GM23338 (cell line): ENCODE measurements at regions not wholly inside any gene's neighbourhood (a gene's known extent, or its start where the extent isn't known, plus 50 kb on each side); places are given as distances from the start of the nearest gene placed in this dataset.

Experiments used
- ATAC-seq: fragments of 200-7000 bp; cut with Tn5 transposase; 3 replicates; pipeline ENCODE4 v1.9.1; 2020
- DNase-seq: peaks from one replicate; pipeline ENCODE4 v3.0.0-alpha.2; 2015; ENCODE audit warnings: low spot score
- H2AFZ ChIP-seq: fragments of 200-600 bp; sonication (generic); 2 replicates; pipeline ENCODE4 v1.8.0; 2016; ENCODE audit warnings: antibody characterized with exemption, mild to moderate bottlenecking, moderate library complexity
- H3F3A ChIP-seq: fragments of 200-600 bp; sonication (generic); replicated peaks from 2 replicates; pipeline ENCODE4 v1.8.0; 2017; ENCODE audit warnings: antibody characterized with exemption, mixed run types, low read depth
- H3K27ac ChIP-seq: fragments of 200-600 bp; sonication (generic); 2 replicates; pipeline ENCODE4 v1.6.1; 2016; ENCODE audit warnings: low read depth
- H3K27me3 ChIP-seq: fragments of 200-600 bp; sonication (generic); 2 replicates; pipeline ENCODE4 v1.8.0; 2016; ENCODE audit warnings: mild to moderate bottlenecking, mixed run types, moderate library complexity; ENCODE audit not compliant: insufficient read depth
- H3K36me3 ChIP-seq: fragments of 200-600 bp; sonication (generic); 2 replicates; pipeline ENCODE4 v1.8.0; 2016; ENCODE audit warnings: mild to moderate bottlenecking; ENCODE audit not compliant: insufficient read depth
- H3K4me1 ChIP-seq: fragments of 200-600 bp; sonication (generic); 2 replicates; pipeline ENCODE4 v1.8.0; 2016; ENCODE audit warnings: mild to moderate bottlenecking, moderate library complexity; ENCODE audit not compliant: insufficient read depth
- H3K4me2 ChIP-seq: fragments of 200-600 bp; sonication (generic); 2 replicates; pipeline ENCODE4 v1.7.1; 2017; ENCODE audit warnings: mixed run types
- H3K4me3 ChIP-seq: fragments of 200-600 bp; sonication (generic); 2 replicates; pipeline ENCODE4 v1.6.1; 2016; ENCODE audit warnings: mixed run types
- H3K79me2 ChIP-seq: fragments of 200-600 bp; sonication (generic); replicated peaks from 2 replicates; pipeline ENCODE4 v1.8.0; 2017; ENCODE audit warnings: mild to moderate bottlenecking; ENCODE audit not compliant: insufficient read depth
- H3K9me2 ChIP-seq: fragments of 200-600 bp; sonication (generic); 2 replicates; pipeline ENCODE4 v1.8.0; 2017; ENCODE audit not compliant: insufficient read depth
- H4K20me1 ChIP-seq: fragments of 200-600 bp; sonication (generic); replicated peaks from 2 replicates; pipeline ENCODE4 v1.8.0; 2017; ENCODE audit warnings: mild to moderate bottlenecking; ENCODE audit not compliant: insufficient read depth
- H3K27ac Mint-ChIP-seq: 2 replicates; pipeline ENCODE4 v1.8.0; 2020; ENCODE audit warnings: inconsistent platforms, mild to moderate bottlenecking, moderate library complexity, mixed read lengths
- H3K27me3 Mint-ChIP-seq: 3 replicates; pipeline ENCODE4 v1.8.0; 2022; ENCODE audit warnings: low read depth, mild to moderate bottlenecking, moderate library complexity, mixed read lengths, inconsistent platforms; ENCODE audit not compliant: insufficient read depth, poor library complexity
- H3K36me3 Mint-ChIP-seq: 3 replicates; pipeline ENCODE4 v1.8.0; 2021; ENCODE audit warnings: low read depth, mild to moderate bottlenecking, inconsistent platforms, moderate library complexity, mixed read lengths
- H3K4me1 Mint-ChIP-seq: 3 replicates; pipeline ENCODE4 v1.8.0; 2020; ENCODE audit warnings: mild to moderate bottlenecking, inconsistent platforms, mixed read lengths
- H3K4me3 Mint-ChIP-seq: 3 replicates; pipeline ENCODE4 v1.8.0; 2021; ENCODE audit warnings: moderate library complexity, mild to moderate bottlenecking, inconsistent platforms, mixed read lengths
- H3K9me3 Mint-ChIP-seq: 3 replicates; pipeline ENCODE4 v1.8.0; 2020; ENCODE audit warnings: moderate library complexity, mild to moderate bottlenecking, inconsistent platforms, mixed read lengths
- CREB1 ChIP-seq: fragments of 250-450 bp; sonication (Bioruptor Pico); IDR thresholded peaks from 2 replicates; pipeline ENCODE4 v1.5.0; 2020; ENCODE audit warnings: low read depth, mild to moderate bottlenecking, moderate library complexity
- EZH2 ChIP-seq: fragments of 200-600 bp; sonication (generic); IDR thresholded peaks from one replicate; pipeline ENCODE4 v1.8.0; 2017; ENCODE audit warnings: antibody characterized with exemption, mild to moderate bottlenecking, low read depth; ENCODE audit not compliant: unreplicated experiment
- EZH2phosphoT487 ChIP-seq: fragments of 200-600 bp; sonication (generic); IDR thresholded peaks from one replicate; pipeline ENCODE4 v1.8.1; 2018; ENCODE audit warnings: antibody characterized with exemption; ENCODE audit not compliant: unreplicated experiment
- JUNB ChIP-seq: IDR thresholded peaks from one replicate; pipeline ENCODE4 v1.6.1; 2016; ENCODE audit warnings: antibody characterized with exemption; ENCODE audit not compliant: unreplicated experiment
- NANOG ChIP-seq: IDR thresholded peaks from 2 replicates; pipeline ENCODE4 v1.6.1; 2016; ENCODE audit warnings: antibody characterized with exemption, borderline replicate concordance
- POLR2AphosphoS5 ChIP-seq: IDR thresholded peaks from 2 replicates; pipeline ENCODE4 v1.6.1; 2016; ENCODE audit warnings: antibody characterized with exemption, low read depth
- STAT1 ChIP-seq: IDR thresholded peaks from one replicate; pipeline ENCODE4 v1.6.1; 2016; ENCODE audit warnings: antibody characterized with exemption; ENCODE audit not compliant: unreplicated experiment
- ZNF114 ChIP-seq: fragments of 250-450 bp; sonication (Bioruptor Pico); IDR thresholded peaks from 2 replicates; pipeline ENCODE4 v1.5.0; 2020; ENCODE audit warnings: mild to moderate bottlenecking, moderate library complexity
- ZNF331 ChIP-seq: fragments of 250-450 bp; sonication (Bioruptor Pico); IDR thresholded peaks from 2 replicates; pipeline ENCODE4 v1.5.0; 2020; ENCODE audit warnings: low read depth, mild to moderate bottlenecking, moderate library complexity
- TF ChIP-seq, protein P1 (sequence below): IDR thresholded peaks from one replicate; pipeline ENCODE4 v1.6.1; 2018; ENCODE audit warnings: antibody characterized with exemption; ENCODE audit not compliant: unreplicated experiment
- TF ChIP-seq, protein P2 (sequence below): IDR thresholded peaks from 2 replicates; pipeline ENCODE4 v1.6.1; 2016; ENCODE audit warnings: antibody characterized with exemption

DNA sequence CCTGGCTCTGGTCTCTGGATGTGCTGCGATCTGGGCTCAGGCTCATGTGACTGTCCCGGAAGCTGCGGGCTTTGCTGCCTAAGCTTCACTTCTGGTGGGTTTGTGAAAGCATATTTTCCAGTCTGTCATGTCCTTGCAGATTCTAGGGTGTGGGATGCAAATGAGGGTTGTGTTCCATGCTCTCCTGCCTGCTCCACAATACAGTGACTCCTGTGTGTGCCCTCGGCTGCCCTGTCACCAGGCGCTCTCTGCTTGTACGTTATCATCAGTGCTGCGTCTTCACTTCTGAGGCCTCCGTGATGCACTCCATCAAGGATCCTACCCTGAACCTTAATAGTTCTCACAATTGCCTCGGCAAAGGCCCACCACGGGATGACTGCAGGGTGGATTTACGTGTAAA, 84.2 kb downstream of the TTLL2 start (continued):
- TF ChIP-seq STAT1 (no peak), ZNF114 (CRISPR knock-in tag) (no peak)
- TF ChIP-seq, protein P1, sequence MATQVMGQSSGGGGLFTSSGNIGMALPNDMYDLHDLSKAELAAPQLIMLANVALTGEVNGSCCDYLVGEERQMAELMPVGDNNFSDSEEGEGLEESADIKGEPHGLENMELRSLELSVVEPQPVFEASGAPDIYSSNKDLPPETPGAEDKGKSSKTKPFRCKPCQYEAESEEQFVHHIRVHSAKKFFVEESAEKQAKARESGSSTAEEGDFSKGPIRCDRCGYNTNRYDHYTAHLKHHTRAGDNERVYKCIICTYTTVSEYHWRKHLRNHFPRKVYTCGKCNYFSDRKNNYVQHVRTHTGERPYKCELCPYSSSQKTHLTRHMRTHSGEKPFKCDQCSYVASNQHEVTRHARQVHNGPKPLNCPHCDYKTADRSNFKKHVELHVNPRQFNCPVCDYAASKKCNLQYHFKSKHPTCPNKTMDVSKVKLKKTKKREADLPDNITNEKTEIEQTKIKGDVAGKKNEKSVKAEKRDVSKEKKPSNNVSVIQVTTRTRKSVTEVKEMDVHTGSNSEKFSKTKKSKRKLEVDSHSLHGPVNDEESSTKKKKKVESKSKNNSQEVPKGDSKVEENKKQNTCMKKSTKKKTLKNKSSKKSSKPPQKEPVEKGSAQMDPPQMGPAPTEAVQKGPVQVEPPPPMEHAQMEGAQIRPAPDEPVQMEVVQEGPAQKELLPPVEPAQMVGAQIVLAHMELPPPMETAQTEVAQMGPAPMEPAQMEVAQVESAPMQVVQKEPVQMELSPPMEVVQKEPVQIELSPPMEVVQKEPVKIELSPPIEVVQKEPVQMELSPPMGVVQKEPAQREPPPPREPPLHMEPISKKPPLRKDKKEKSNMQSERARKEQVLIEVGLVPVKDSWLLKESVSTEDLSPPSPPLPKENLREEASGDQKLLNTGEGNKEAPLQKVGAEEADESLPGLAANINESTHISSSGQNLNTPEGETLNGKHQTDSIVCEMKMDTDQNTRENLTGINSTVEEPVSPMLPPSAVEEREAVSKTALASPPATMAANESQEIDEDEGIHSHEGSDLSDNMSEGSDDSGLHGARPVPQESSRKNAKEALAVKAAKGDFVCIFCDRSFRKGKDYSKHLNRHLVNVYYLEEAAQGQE, result no peak

DNA sequence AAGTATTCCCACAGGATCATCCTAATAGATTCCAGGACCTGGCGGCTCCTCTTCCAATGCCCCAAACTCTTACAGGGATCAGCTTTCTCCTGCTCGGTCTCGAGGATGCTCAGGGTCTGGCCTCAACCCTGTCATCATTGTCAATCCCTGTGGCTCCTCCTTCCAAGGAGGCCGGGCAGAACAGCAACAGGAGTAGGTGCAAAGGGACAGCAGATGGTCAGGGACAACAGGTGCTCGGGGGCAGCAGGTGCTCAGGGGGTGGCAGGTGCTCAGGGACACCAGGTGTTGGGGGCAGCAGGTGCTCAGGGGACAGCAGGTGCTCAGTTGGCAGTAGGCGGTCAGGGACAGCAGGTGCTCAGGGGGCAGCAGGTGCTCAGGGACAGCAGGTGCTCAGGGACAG, 84.8 kb downstream of the TTLL2 start:
- Histone ChIP-seq H3K9me2 (no peaks in the 10 kb centered on the region), H3K4me3 (no peak overlapping the region), H3K4me2 (no peak overlapping the region), H3K79me2 (no peaks in the 10 kb centered on the region), H4K20me1 (no peaks in the 10 kb centered on the region), H3K36me3 (no peaks in the 10 kb centered on the region), H3K27me3 (no peaks in the 10 kb centered on the region), H3K4me1 (no peaks in the 10 kb centered on the region), H3K27ac (no peak overlapping the region), H2AFZ (no peak overlapping the region), H3F3A (no peaks in the 10 kb centered on the region)
- ATAC-seq, result no peak
- Mint-ChIP-seq H3K9me3 (no peaks in the 10 kb centered on the region; the same call in 2 of the 3 replicates), H3K36me3 (no peaks in the 10 kb centered on the region), H3K27ac (no peak overlapping the region), H3K4me1 (peaks cover 15% of the 10 kb centered on the region), H3K27me3 (peaks cover 11% of the 10 kb centered on the region), H3K4me3 (no peak overlapping the region)
- no peak for DNase-seq
- TF ChIP-seq, protein P2, sequence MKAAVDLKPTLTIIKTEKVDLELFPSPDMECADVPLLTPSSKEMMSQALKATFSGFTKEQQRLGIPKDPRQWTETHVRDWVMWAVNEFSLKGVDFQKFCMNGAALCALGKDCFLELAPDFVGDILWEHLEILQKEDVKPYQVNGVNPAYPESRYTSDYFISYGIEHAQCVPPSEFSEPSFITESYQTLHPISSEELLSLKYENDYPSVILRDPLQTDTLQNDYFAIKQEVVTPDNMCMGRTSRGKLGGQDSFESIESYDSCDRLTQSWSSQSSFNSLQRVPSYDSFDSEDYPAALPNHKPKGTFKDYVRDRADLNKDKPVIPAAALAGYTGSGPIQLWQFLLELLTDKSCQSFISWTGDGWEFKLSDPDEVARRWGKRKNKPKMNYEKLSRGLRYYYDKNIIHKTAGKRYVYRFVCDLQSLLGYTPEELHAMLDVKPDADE, result no peak
- TF ChIP-seq CREB1 (CRISPR knock-in tag) (no peak), ZNF331 (CRISPR knock-in tag) (no peak), NANOG (no peak), EZH2phosphoT487 (no peak), ZNF114 (CRISPR knock-in tag) (no peak), EZH2 (no peak), JUNB (no peak), STAT1 (no peak), POLR2AphosphoS5 (no peak)

DNA sequence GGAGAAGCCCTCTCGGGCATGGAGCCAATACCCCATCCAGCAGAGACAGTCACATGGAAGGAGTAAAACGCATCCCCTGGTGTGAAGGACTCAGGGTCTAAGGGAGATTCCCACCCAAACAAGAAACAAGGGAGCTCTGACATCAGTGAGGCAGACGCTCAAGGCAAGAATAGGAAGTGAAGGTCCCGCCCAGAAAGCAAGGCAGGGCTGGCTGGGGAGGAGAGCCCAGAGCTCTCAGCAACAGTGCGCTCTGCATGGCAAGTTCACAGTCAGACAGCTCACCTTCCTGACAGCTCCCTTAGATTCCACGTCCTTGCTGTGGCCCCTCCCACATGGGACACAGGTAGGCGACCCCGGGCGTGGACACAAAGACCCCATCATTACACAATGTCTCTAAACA, 85.6 kb downstream of the TTLL2 start:
- H3K27ac Mint-ChIP-seq, result no peak overlapping the region
- no peak for DNase-seq
- no peak; the same call in 2 of the 3 replicates for ATAC-seq
- TF ChIP-seq, protein P1, result no peak
- no peak for TF ChIP-seq ZNF114 (CRISPR knock-in tag)
- TF ChIP-seq CREB1 (CRISPR knock-in tag), result no peak
- no peak for TF ChIP-seq EZH2

More for the DNA sequence above, 85.6 kb downstream of the TTLL2 start:
- Histone ChIP-seq H3K4me2 (no peak overlapping the region), H3F3A (no peaks in the 10 kb centered on the region), H3K27ac (no peak overlapping the region), H3K36me3 (no peaks in the 10 kb centered on the region), H3K27me3 (no peaks in the 10 kb centered on the region), H3K79me2 (no peaks in the 10 kb centered on the region), H3K4me1 (no peaks in the 10 kb centered on the region), H2AFZ (no peak overlapping the region), H3K9me2 (no peaks in the 10 kb centered on the region), H3K4me3 (no peak overlapping the region), H4K20me1 (no peaks in the 10 kb centered on the region)
- H3K4me3 Mint-ChIP-seq, result no peak overlapping the region
- H3K9me3 Mint-ChIP-seq, result no peaks in the 10 kb centered on the region
- H3K4me1 Mint-ChIP-seq, result peaks cover 15% of the 10 kb centered on the region
- peaks cover 11% of the 10 kb centered on the region for H3K27me3 Mint-ChIP-seq
- no peaks in the 10 kb centered on the region for H3K36me3 Mint-ChIP-seq
